K562 (cell line): ENCODE measurements at regions not wholly inside any gene's neighbourhood (a gene's known extent, or its start where the extent isn't known, plus 50 kb on each side); places are given as distances from the start of the nearest gene placed in this dataset.

Source experiments
- FOSL1 ChIP-seq: fragments of 200-800 bp; sonication (Bioruptor generic); conservative IDR thresholded peaks from 2 replicates; pipeline ENCODE4 v1.6.1; 2016; ENCODE audit warnings: missing genetic modification characterization, missing compliant biosample characterization
- GABPB1 ChIP-seq: sonication (generic); formaldehyde crosslinking; IDR thresholded peaks from 2 replicates; pipeline ENCODE4 v1.8.0; 2022; ENCODE audit warnings: mild to moderate bottlenecking, missing genetic modification reagents
- MAX ChIP-seq: sonication (generic); formaldehyde crosslinking; IDR thresholded peaks from 2 replicates; pipeline ENCODE4 v1.9.0; 2022; ENCODE audit warnings: mild to moderate bottlenecking, missing genetic modification reagents
- SMARCB1 ChIP-seq: IDR thresholded peaks from 2 replicates; pipeline ENCODE4 v1.6.1; 2011; ENCODE audit warnings: improper control_type of control experiment, low read depth; ENCODE audit not compliant: insufficient read length
- ZNF239 ChIP-seq: fragments of 250-450 bp; sonication (Bioruptor Pico); IDR thresholded peaks from 2 replicates; pipeline ENCODE4 v1.4.0; 2020; ENCODE audit warnings: mild to moderate bottlenecking

- TF ChIP-seq SMARCB1 (no peak), FOSL1 (tag) (no peak), GABPB1 (CRISPR knock-in tag) (no peak), ZNF239 (CRISPR knock-in tag) (no peak), MAX (CRISPR knock-in tag) (no peak)
Observed at GRCh38 chr11:109847621-109848020, 245.6 kb upstream of the ZC3H12C start.
